ENCODE measurements at regions not wholly inside any gene's neighbourhood (a gene's known extent, or its start where the extent isn't known, plus 50 kb on each side); places are given as distances from the start of the nearest gene placed in this dataset.

- no peaks in the 10 kb centered on the region for H3K9me3 ChIP-seq (ENCODE audit: control insufficient read depth in 4 of 4, low read length in 3 of 4)
- TF ChIP-seq FOXA1 (IDR thresholded peaks at IDR 0.05) (no peak), NR2F2 (IDR thresholded peaks at IDR 0.05) (no peak), EGR1 (IDR thresholded peaks at IDR 0.05; ENCODE audit: low read depth in 2 of 2) (no peak), RAD21 (IDR thresholded peaks at IDR 0.05) (no peak), GABPA (IDR thresholded peaks at IDR 0.05 in 1 of 2, conservative IDR thresholded peaks at IDR 0.05 in 1 of 2) (no peak), FOXA2 (IDR thresholded peaks at IDR 0.05) (no peak)
Observed at GRCh38 chr2:79260848-79261247, 101.3 kb upstream of the REG3A start.

GRCh38 chr2:79259959-79260358, 100.4 kb upstream of the REG3A start:
- Histone ChIP-seq H3K36me3 (ENCODE audit: control insufficient read depth in 4 of 4, insufficient read depth in 3 of 4, low read depth in 1 of 4, low read length in 3 of 4) (no peaks in the 10 kb centered on the region), H3K9ac (ENCODE audit: low read depth in 1 of 2, low read length in 2 of 2) (no peak overlapping the region), H3K4me3 (ENCODE audit: low read depth in 1 of 3, low read length in 3 of 3) (no peak overlapping the region), H3K4me1 (ENCODE audit: control insufficient read depth in 4 of 4, insufficient read depth in 4 of 4, low read length in 3 of 4) (no peaks in the 10 kb centered on the region), H3K9me3 (ENCODE audit: control insufficient read depth in 4 of 4, low read length in 3 of 4) (no peaks in the 10 kb centered on the region), H3K27ac (ENCODE audit: low read depth in 1 of 2, low read length in 2 of 2) (no peak overlapping the region), H3K27me3 (ENCODE audit: control insufficient read depth in 4 of 4, insufficient read depth in 4 of 4, low read length in 3 of 4) (no peaks in the 10 kb centered on the region)
- no peak for TF ChIP-seq HNF4A (conservative IDR thresholded peaks at IDR 0.05)
- WGBS = 54% methylated on average over 1 of the region's 1 CpG
- no peak for DNase-seq (ENCODE audit: low spot score)

More at GRCh38 chr2:79260848-79261247, 101.3 kb upstream of the REG3A start:
- Histone ChIP-seq H3K4me3 (ENCODE audit: low read depth in 1 of 3, low read length in 3 of 3) (no peak overlapping the region), H3K36me3 (ENCODE audit: control insufficient read depth in 4 of 4, insufficient read depth in 3 of 4, low read depth in 1 of 4, low read length in 3 of 4) (no peaks in the 10 kb centered on the region), H3K27ac (ENCODE audit: low read depth in 1 of 2, low read length in 2 of 2) (no peak overlapping the region), H3K27me3 (ENCODE audit: control insufficient read depth in 4 of 4, insufficient read depth in 4 of 4, low read length in 3 of 4) (no peaks in the 10 kb centered on the region), H3K4me1 (ENCODE audit: control insufficient read depth in 4 of 4, insufficient read depth in 4 of 4, low read length in 3 of 4) (no peaks in the 10 kb centered on the region), H3K9ac (ENCODE audit: low read depth in 1 of 2, low read length in 2 of 2) (no peak overlapping the region)
- no peak for DNase-seq (ENCODE audit: low spot score)
- WGBS = 81% methylated on average over 2 of the region's 2 CpGs

- 62% methylated on average over 3 of the region's 3 CpGs for WGBS
- Histone ChIP-seq H3K9ac (ENCODE audit: low read depth in 1 of 2, low read length in 2 of 2) (no peak overlapping the region), H3K27me3 (ENCODE audit: control insufficient read depth in 4 of 4, insufficient read depth in 4 of 4, low read length in 3 of 4) (no peaks in the 10 kb centered on the region), H3K27ac (ENCODE audit: low read depth in 1 of 2, low read length in 2 of 2) (no peak overlapping the region), H3K9me3 (ENCODE audit: control insufficient read depth in 4 of 4, low read length in 3 of 4) (no peaks in the 10 kb centered on the region), H3K36me3 (ENCODE audit: control insufficient read depth in 4 of 4, insufficient read depth in 3 of 4, low read depth in 1 of 4, low read length in 3 of 4) (no peaks in the 10 kb centered on the region), H3K4me1 (ENCODE audit: control insufficient read depth in 4 of 4, insufficient read depth in 4 of 4, low read length in 3 of 4) (no peaks in the 10 kb centered on the region), H3K4me3 (ENCODE audit: low read depth in 1 of 3, low read length in 3 of 3) (no peak overlapping the region)
- TF ChIP-seq FOXA1 (IDR thresholded peaks at IDR 0.05) (no peak), MAX (IDR thresholded peaks at IDR 0.05) (no peak), EGR1 (IDR thresholded peaks at IDR 0.05; ENCODE audit: low read depth in 2 of 2) (no peak), REST (IDR thresholded peaks at IDR 0.05) (no peak), RAD21 (IDR thresholded peaks at IDR 0.05) (no peak), NR2F2 (IDR thresholded peaks at IDR 0.05) (no peak), ATF3 (IDR thresholded peaks at IDR 0.05) (no peak), JUND (IDR thresholded peaks at IDR 0.05) (no peak), SP1 (IDR thresholded peaks at IDR 0.05) (no peak), GABPA (IDR thresholded peaks at IDR 0.05 in 1 of 2, conservative IDR thresholded peaks at IDR 0.05 in 1 of 2) (no peak), CTCF (IDR thresholded peaks at IDR 0.05; ENCODE audit: low read depth, low read length, missing input control) (no peak), YY1 (IDR thresholded peaks at IDR 0.05) (no peak), ZBTB33 (IDR thresholded peaks at IDR 0.05) (no peak), TAF1 (conservative IDR thresholded peaks at IDR 0.05) (no peak), RXRA (IDR thresholded peaks at IDR 0.05) (no peak), HNF4G (IDR thresholded peaks at IDR 0.05) (no peak), FOXA2 (IDR thresholded peaks at IDR 0.05) (no peak), HNF4A (conservative IDR thresholded peaks at IDR 0.05) (no peak)
- DNase-seq (ENCODE audit: low spot score) = no peak
Observed at GRCh38 chr2:79259296-79259695, 99.7 kb upstream of the REG3A start.
